Adrenal gland (tissue), 5 donors: ENCODE measurements at regions not wholly inside any gene's neighbourhood (a gene's known extent, or its start where the extent isn't known, plus 50 kb on each side); places are given as distances from the start of the nearest gene placed in this dataset.

Experiments used
- CTCF ChIP-seq, 6 experiments: fragments of 450-650 bp in 4 of 6; fragments of 200-600 bp in 2 of 6; sonication (generic) in 1 of 6; IDR thresholded peaks; 1 replicate in 5 of 6; 2 replicates in 1 of 6; pipeline versions ENCODE4 v1.5.1 to v1.8.0; 2016 to 2021; ENCODE audit warnings: antibody characterized with exemption in 6 of 6, mild to moderate bottlenecking in 2 of 6, moderate library complexity in 1 of 6
- POLR2A ChIP-seq, 2 donors: fragments of 450-650 bp; IDR thresholded peaks; one replicate each; pipeline ENCODE4 v1.6.1; 2017; ENCODE audit warnings: antibody characterized with exemption in 2 of 2, mild to moderate bottlenecking in 2 of 2, moderate library complexity in 1 of 2
- donor health status: DM: no; HTN: no; CAD: no.

GRCh38 chrX:16268206-16268605 is 100.9 kb downstream of the MAGEB17 start:
- TF ChIP-seq CTCF (IDR thresholded peaks at IDR 0.05) (no peak), POLR2A (IDR thresholded peaks at IDR 0.05) (no peak)
